ENCODE measurements at regions not wholly inside any gene's neighbourhood (a gene's known extent, or its start where the extent isn't known, plus 50 kb on each side); places are given as distances from the start of the nearest gene placed in this dataset.

GRCh38 chr22:47388331-47388730 is 625.9 kb downstream of the TBC1D22A start:
- no peak for DNase-seq (ENCODE audit: low read depth in 2 of 2)

- no peak for DNase-seq (ENCODE audit: low read depth in 2 of 2)
Measured at GRCh38 chr22:47386812-47387510, 624.5 kb downstream of the TBC1D22A start.

GRCh38 chr22:47384977-47385376 is 622.5 kb downstream of the TBC1D22A start:
- no peak for DNase-seq (ENCODE audit: low read depth in 2 of 2)

GRCh38 chr22:47382164-47382890 is 619.9 kb downstream of the TBC1D22A start:
- no peak for DNase-seq (ENCODE audit: low read depth in 2 of 2)

GRCh38 chr22:47381240-47381639 is 618.8 kb downstream of the TBC1D22A start:
- no peak for DNase-seq (ENCODE audit: low read depth in 2 of 2)

GRCh38 chr22:47380692-47381091 is 618.2 kb downstream of the TBC1D22A start:
- DNase-seq (ENCODE audit: low read depth in 2 of 2) = no peak

- DNase-seq (ENCODE audit: low read depth in 2 of 2) = no peak
Measured at GRCh38 chr22:47379037-47379436, 616.6 kb downstream of the TBC1D22A start.

GRCh38 chr22:47377926-47378560 is 615.6 kb downstream of the TBC1D22A start:
- no peak for DNase-seq (ENCODE audit: low read depth in 2 of 2)

- no peak for DNase-seq (ENCODE audit: low read depth in 2 of 2)
Measured at GRCh38 chr22:47376901-47377505, 614.6 kb downstream of the TBC1D22A start.

GRCh38 chr22:47376322-47376700 is 613.9 kb downstream of the TBC1D22A start:
- DNase-seq (ENCODE audit: low read depth in 2 of 2) = no peak

- no peak for DNase-seq (ENCODE audit: low read depth in 2 of 2)
Measured at GRCh38 chr22:47375621-47376321, 613.3 kb downstream of the TBC1D22A start.

- DNase-seq (ENCODE audit: low read depth in 2 of 2) = no peak
Measured at GRCh38 chr22:47374901-47375575, 612.6 kb downstream of the TBC1D22A start.

GRCh38 chr22:47374273-47374771 is 611.9 kb downstream of the TBC1D22A start:
- no peak for DNase-seq (ENCODE audit: low read depth in 2 of 2)

GRCh38 chr22:47373648-47374272 is 611.3 kb downstream of the TBC1D22A start:
- no peak for DNase-seq (ENCODE audit: low read depth in 2 of 2)

- DNase-seq (ENCODE audit: low read depth in 2 of 2) = no peak
Measured at GRCh38 chr22:47372596-47373385, 610.3 kb downstream of the TBC1D22A start.

GRCh38 chr22:47372111-47372581 is 609.7 kb downstream of the TBC1D22A start:
- no peak for DNase-seq (ENCODE audit: low read depth in 2 of 2)

- no peak for DNase-seq (ENCODE audit: low read depth in 2 of 2)
Measured at GRCh38 chr22:47371263-47372090, 609.0 kb downstream of the TBC1D22A start.

GRCh38 chr22:47370448-47371262 is 608.2 kb downstream of the TBC1D22A start:
- no peak for DNase-seq (ENCODE audit: low read depth in 2 of 2)
